Stimulated activated CD4-positive, alpha-beta T cell treated with anti-CD3 and anti-CD28 coated beads, Interleukin-2, amount 100 ng/mL, for 24 hours (primary cell): ENCODE measurements at regions not wholly inside any gene's neighbourhood (a gene's known extent, or its start where the extent isn't known, plus 50 kb on each side); places are given as distances from the start of the nearest gene placed in this dataset.
A peak's percentile ranks its signal among the peaks of the same experiment; 100 is the strongest.
"Not testable (repeated sequence)": the region's sequence is repeated elsewhere in the genome, so short reads cannot be mapped to it uniquely, and the experiment has no call there.

Experiments used
- DNase-seq, 2 donors: peaks; one replicate each; pipeline ENCODE4 v3.0.0-alpha.2; 2020

- DNase-seq = no peak
Observed at GRCh38 chr13:26484196-26484595, 73.3 kb upstream of the WASF3 start.

- no peak for DNase-seq
Observed at GRCh38 chr13:26485288-26485687, 72.2 kb upstream of the WASF3 start.

DNA sequence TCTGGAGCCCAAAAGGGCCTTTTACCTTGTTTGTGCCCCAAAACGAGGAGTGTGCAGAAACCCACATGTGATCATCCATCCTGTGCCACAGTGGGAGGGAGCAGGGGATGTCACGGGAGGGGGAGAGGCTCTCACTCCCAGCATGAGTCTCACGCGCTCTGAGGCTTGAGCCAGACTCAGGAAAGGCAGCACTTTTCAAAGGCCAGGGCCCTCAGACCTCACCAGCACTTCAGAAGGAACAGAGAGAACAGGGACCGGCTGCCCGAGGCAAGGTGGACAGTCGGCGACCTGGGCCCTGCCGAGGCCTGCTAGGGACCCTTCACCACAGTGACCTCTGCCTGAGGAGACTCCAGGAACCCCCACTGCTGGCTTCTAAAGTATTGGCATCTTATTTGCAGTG, 71.7 kb upstream of the WASF3 start:
- no peak for DNase-seq

- no peak for DNase-seq
Observed at GRCh38 chr13:26486550-26486949, 70.9 kb upstream of the WASF3 start.

- no peak for DNase-seq
Observed at GRCh38 chr13:26487781-26488180, 69.7 kb upstream of the WASF3 start.

- DNase-seq = no peak
Observed at GRCh38 chr13:26488236-26489003, 69.1 kb upstream of the WASF3 start.

GRCh38 chr13:26492301-26492700, 65.2 kb upstream of the WASF3 start:
- not testable (repeated sequence) for DNase-seq

DNA sequence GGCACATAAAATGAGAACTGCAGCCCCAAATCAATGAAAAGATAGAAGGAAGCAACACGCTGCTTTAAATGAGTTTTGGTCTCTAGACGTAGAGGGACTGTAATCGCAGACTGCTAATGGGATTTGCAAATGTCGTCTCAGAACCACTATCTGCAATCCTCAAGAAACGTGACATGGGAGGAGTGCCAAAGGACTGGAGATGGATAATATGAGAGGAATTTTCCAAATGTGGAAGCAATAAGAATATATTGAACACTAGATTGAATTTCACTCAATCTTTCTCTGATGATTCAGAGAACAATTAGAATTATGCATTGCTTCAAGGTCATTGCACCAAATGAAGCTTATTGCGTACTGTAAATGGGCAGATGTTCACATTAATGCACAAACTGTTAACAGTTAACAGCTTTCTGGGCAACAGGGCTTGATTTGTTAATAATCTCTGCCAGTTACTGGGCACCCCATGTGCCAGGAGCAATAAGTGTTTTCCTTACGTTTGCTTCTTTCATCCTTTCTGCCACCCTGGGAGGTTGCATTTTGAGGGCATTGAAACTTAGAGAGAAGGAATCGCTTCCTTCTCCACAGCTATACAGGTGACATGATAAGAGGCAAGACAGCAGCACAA, 62.8 kb upstream of the WASF3 start:
- DNase-seq = no peak

- DNase-seq = no peak
Observed at GRCh38 chr13:26495750-26496149, 61.7 kb upstream of the WASF3 start.

DNA sequence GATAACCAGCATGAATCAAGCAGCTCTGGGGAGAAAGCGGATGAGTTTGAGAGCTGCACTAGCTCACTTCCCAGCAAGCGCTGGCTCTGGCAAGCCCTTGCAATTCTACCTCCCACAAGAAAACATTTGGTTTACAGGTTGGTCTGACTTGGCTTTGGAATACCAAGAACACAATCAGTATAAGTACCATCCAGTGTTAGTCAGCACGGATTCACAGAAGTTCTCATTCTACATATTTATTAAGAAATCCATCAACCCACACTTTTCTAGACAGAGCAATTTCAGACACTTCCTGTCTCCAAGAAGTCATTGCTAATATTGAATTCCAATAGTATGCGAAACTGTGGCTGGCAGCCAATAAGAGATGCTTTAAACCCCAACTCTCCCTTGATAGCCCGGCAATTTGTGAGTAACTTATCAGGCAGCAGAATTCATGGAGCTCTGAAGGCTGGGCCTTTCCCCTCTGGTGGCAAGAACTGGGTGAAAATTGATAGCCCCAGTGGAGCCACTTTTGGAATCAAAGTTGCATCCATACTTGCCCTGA, 59.4 kb upstream of the WASF3 start:
- no peak for DNase-seq

DNA sequence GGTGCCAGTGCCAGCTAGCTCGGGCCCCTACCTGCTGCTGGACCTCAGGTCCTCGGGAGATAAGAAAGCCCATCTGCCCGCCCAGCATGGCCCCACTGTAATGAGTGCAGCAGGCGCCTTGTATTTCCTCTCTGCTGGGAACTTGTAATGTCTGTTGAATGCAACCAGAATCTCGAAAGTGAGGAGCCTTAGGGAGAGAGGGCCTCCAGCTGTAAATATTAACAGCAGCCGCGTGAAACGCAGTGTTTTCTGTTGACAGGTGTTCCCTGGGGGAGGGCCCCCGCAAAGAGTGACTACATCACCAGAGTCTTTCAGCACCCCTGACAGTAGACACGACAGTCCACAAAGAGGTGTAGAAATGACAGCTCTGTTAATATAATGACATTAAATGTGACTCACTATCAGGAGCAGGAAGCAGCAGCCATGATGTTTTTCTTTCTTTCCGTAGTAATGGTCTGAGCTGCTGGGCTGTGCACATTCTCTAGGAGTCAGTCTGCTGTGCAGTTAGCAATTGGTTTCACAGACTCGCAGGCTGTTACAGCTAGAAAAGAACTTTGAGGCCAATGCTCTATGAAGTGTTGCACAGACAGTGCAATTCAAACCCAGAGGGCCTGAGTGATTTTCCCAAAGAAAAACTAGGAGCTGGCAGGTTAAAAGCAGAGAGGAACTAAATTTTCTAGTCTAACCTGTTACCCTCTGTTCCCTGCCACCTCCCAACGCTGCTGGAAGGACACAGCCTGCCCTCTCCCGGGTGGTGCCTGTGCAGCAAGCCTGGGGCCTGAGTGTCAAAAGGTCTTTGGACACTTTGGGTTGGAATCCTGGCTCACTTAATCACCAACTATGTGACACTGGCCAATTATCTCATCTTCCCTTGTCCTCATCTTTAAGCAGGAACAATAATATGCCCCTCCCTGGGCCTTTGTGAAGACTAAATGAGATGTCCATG, 58.6 kb upstream of the WASF3 start:
- DNase-seq = no peak

GRCh38 chr13:26500618-26501320, 56.7 kb upstream of the WASF3 start:
- DNase-seq = no peak

GRCh38 chr13:26501641-26502040, 55.8 kb upstream of the WASF3 start:
- DNase-seq = no peak

- DNase-seq = peak; percentile 25 to 58
Observed at GRCh38 chr13:26502826-26503225, 54.7 kb upstream of the WASF3 start.

GRCh38 chr13:26503826-26504594, 53.5 kb upstream of the WASF3 start:
- peak in 1 of 2 donors; percentile 21 for DNase-seq
